Fibroblast of lung (primary cell): ENCODE measurements at regions not wholly inside any gene's neighbourhood (a gene's known extent, or its start where the extent isn't known, plus 50 kb on each side); places are given as distances from the start of the nearest gene placed in this dataset.

Source experiments
- DNase-seq, 2 donors: peaks; one replicate each; pipeline versions ENCODE4 v3.0.0 to v3.0.0-alpha.2; 2010; ENCODE audit warnings: low read depth in 2 of 2
- H2AFZ ChIP-seq: 2 replicates; pipeline ENCODE4 v1.5.1; 2012; ENCODE audit warnings: low read length, control low read depth, inconsistent platforms
- H3K27ac ChIP-seq: 2 replicates; pipeline ENCODE4 v1.5.1; 2011; ENCODE audit warnings: low read length, control low read depth; ENCODE audit not compliant: insufficient read depth
- H3K27me3 ChIP-seq: 2 replicates; pipeline ENCODE4 v1.5.1; 2011; ENCODE audit warnings: mild to moderate bottlenecking, low read length; ENCODE audit not compliant: control insufficient read depth, insufficient read depth
- H3K36me3 ChIP-seq: 2 replicates; pipeline ENCODE4 v1.5.1; 2011; ENCODE audit warnings: low read length; ENCODE audit not compliant: control insufficient read depth, insufficient read depth
- H3K4me1 ChIP-seq: 2 replicates; pipeline ENCODE4 v1.5.1; 2011; ENCODE audit warnings: low read length; ENCODE audit not compliant: control insufficient read depth, insufficient read depth; ENCODE audit errors: extremely low read depth
- H3K4me2 ChIP-seq: 2 replicates; pipeline ENCODE4 v1.5.1; 2011; ENCODE audit warnings: low read length, control low read depth; ENCODE audit not compliant: insufficient read depth; ENCODE audit errors: extremely low read depth
- H3K4me3 ChIP-seq, 4 experiments: fragments of 200-600 bp in 1 of 4; sonication (generic) in 1 of 4; replicated peaks in 1 of 4; 2 replicates each; pipeline ENCODE4 v1.5.1; 2011 to 2016; ENCODE audit warnings: low read length in 4 of 4, low read depth in 3 of 4, mild to moderate bottlenecking in 3 of 4, control low read depth in 2 of 4, inconsistent platforms in 1 of 4, mixed read lengths in 1 of 4; ENCODE audit not compliant: insufficient read depth in 1 of 4; ENCODE audit errors: control extremely low read depth in 1 of 4
- H3K79me2 ChIP-seq: 2 replicates; pipeline ENCODE4 v1.5.1; 2012; ENCODE audit warnings: mild to moderate bottlenecking, low read length, inconsistent platforms; ENCODE audit not compliant: control insufficient read depth, insufficient read depth
- H3K9ac ChIP-seq: 2 replicates; pipeline ENCODE4 v1.5.1; 2011; ENCODE audit warnings: mild to moderate bottlenecking, low read length, control low read depth; ENCODE audit not compliant: insufficient read depth
- H3K9me3 ChIP-seq: 2 replicates; pipeline ENCODE4 v1.5.1; 2012; ENCODE audit warnings: low read depth, low read length; ENCODE audit not compliant: control insufficient read depth, insufficient read depth
- H4K20me1 ChIP-seq: 2 replicates; pipeline ENCODE4 v1.5.1; 2011; ENCODE audit warnings: low read length; ENCODE audit not compliant: control insufficient read depth, insufficient read depth; ENCODE audit errors: extremely low read depth
- EZH2 ChIP-seq: IDR thresholded peaks from 2 replicates; pipeline ENCODE4 v1.5.1; 2012; ENCODE audit warnings: low read length, control low read depth, mild to moderate bottlenecking; ENCODE audit errors: missing control alignments
- TF ChIP-seq, protein P1 (sequence below), 2 donors: IDR thresholded peaks in 1 of 2; conservative IDR thresholded peaks in 1 of 2; 1 replicate in 1 of 2; 2 replicates in 1 of 2; pipeline ENCODE4 v1.5.1; 2011 to 2012; ENCODE audit warnings: low read length in 2 of 2, control low read depth in 1 of 2, inconsistent platforms in 1 of 2, low read depth in 1 of 2, mild to moderate bottlenecking in 1 of 2

DNA sequence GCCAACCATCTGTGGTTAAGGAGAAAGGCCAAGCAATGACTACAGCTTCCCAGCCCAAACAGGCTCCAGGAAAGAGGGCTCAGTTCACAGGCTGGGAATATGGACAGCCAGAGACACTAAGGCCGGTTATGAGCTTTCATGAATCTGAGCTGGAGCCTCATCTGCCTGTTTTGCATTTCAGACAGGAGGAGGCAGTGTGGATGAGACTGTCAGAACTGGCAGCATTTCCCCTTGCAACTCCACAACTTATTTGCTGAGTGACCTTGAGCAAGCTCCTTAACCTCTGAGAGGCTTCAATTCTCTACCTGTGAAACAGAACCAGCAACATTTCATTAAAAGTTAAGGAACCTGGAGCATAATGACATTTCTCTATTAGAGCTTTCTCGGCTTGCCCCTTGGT lies 264.0 kb downstream of the ETS1 start:
- Histone ChIP-seq H3K4me1 (no peaks in the 10 kb centered on the region), H3K36me3 (no peaks in the 10 kb centered on the region), H4K20me1 (no peaks in the 10 kb centered on the region), H3K4me2 (no peak overlapping the region), H3K79me2 (no peaks in the 10 kb centered on the region), H3K9ac (no peak overlapping the region), H3K4me3 (no peak overlapping the region), H3K27me3 (peaks cover 2% of the 10 kb centered on the region), H3K9me3 (no peaks in the 10 kb centered on the region), H3K27ac (no peak overlapping the region), H2AFZ (no peak overlapping the region)
- DNase-seq: peak in 1 of 2 donors; percentile 51
- TF ChIP-seq EZH2: no peak
- TF ChIP-seq, protein P1, sequence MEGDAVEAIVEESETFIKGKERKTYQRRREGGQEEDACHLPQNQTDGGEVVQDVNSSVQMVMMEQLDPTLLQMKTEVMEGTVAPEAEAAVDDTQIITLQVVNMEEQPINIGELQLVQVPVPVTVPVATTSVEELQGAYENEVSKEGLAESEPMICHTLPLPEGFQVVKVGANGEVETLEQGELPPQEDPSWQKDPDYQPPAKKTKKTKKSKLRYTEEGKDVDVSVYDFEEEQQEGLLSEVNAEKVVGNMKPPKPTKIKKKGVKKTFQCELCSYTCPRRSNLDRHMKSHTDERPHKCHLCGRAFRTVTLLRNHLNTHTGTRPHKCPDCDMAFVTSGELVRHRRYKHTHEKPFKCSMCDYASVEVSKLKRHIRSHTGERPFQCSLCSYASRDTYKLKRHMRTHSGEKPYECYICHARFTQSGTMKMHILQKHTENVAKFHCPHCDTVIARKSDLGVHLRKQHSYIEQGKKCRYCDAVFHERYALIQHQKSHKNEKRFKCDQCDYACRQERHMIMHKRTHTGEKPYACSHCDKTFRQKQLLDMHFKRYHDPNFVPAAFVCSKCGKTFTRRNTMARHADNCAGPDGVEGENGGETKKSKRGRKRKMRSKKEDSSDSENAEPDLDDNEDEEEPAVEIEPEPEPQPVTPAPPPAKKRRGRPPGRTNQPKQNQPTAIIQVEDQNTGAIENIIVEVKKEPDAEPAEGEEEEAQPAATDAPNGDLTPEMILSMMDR (conservative IDR thresholded peaks at IDR 0.05 in 1 of 2, IDR thresholded peaks at IDR 0.05 in 1 of 2; ENCODE audit: low read depth in 1 of 2, low read length in 2 of 2): peak; percentile 45 to 52

DNA sequence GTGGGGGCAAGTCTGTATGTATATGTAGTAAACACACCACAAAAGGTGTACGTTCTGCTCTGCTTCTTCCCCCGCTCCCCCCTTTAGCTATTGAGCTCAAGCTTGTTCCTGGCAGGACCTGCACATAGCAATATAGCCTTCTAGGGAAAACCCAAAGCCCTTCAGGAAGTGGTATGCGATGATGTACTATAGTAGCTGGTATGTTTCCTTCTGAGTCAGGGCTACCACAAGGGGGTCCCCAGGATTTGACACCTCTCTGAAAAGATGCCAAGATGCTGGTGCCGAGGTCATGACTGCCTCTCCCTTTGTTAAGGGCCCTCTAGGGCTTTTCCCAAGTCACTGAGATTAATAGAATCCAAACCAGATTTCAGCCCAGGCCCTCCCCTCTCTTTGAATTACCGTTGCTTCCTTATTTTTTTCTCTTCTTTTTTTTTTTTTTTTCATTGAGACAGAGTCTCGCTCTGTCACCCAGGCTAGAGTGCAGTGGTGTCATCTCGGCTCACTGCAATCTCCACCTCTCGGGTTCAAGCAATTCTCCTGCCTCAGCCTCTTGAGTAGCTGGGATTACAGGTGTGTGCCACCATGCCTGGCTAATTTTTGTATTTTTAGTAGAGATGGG lies 268.4 kb downstream of the ETS1 start:
- H3K27me3 ChIP-seq: no peaks in the 10 kb centered on the region
- H3K27ac ChIP-seq: no peak overlapping the region
- H2AFZ ChIP-seq: no peak overlapping the region
- no peaks in the 10 kb centered on the region for H3K9me3 ChIP-seq
- no peak for TF ChIP-seq EZH2
- TF ChIP-seq, protein P1 (conservative IDR thresholded peaks at IDR 0.05 in 1 of 2, IDR thresholded peaks at IDR 0.05 in 1 of 2; ENCODE audit: low read depth in 1 of 2, low read length in 2 of 2): no peak
- H3K9ac ChIP-seq: no peak overlapping the region
- no peak overlapping the region for H3K4me3 ChIP-seq
- no peak overlapping the region for H3K4me2 ChIP-seq
- H3K36me3 ChIP-seq: no peaks in the 10 kb centered on the region
- no peaks in the 10 kb centered on the region for H3K4me1 ChIP-seq
- no peaks in the 10 kb centered on the region for H3K79me2 ChIP-seq
- peak in 1 of 2 donors; percentile 49 for DNase-seq
- no peaks in the 10 kb centered on the region for H4K20me1 ChIP-seq

DNA sequence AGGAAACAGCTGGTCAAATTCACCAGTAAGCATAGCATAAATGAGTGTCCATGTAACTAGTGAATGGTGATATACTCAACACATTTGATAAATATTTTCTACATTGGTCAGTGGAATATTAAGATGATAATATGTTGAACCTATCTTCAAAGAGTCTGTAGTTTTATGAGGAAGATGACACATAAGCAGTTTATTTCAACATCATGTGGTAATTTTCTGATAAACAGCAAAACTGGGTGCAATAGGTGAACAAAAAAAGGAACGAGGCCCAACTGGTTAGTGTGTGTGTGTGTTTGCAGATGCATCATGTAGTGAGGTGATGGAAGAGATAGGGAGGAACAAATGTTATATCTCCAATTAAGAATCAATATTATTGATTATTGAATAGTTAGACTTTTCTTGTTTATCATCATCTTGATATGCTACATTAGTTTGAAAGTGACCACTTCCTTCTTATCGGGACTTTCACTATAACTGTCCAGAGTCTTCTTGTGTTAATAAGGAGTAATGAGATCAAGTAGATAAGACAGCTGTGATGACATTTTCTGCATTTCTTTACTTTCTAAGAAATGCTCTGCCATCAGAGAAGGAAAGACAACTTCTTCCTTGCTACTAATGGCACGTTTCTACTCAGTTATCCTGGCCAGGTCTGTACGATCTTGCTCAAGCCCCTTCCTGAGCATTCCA lies 270.7 kb downstream of the ETS1 start:
- TF ChIP-seq, protein P1 (conservative IDR thresholded peaks at IDR 0.05 in 1 of 2, IDR thresholded peaks at IDR 0.05 in 1 of 2; ENCODE audit: low read depth in 1 of 2, low read length in 2 of 2): no peak
- TF ChIP-seq EZH2: no peak
- Histone ChIP-seq H3K9me3 (no peaks in the 10 kb centered on the region), H4K20me1 (no peaks in the 10 kb centered on the region), H3K79me2 (no peaks in the 10 kb centered on the region), H3K27ac (no peak overlapping the region), H3K9ac (no peak overlapping the region), H3K36me3 (no peaks in the 10 kb centered on the region), H3K4me1 (no peaks in the 10 kb centered on the region), H3K27me3 (no peaks in the 10 kb centered on the region), H2AFZ (no peak overlapping the region), H3K4me3 (no peak overlapping the region), H3K4me2 (no peak overlapping the region)
- DNase-seq: no peak
